Esophagus muscularis mucosa (tissue), 4 donors: ENCODE measurements at regions not wholly inside any gene's neighbourhood (a gene's known extent, or its start where the extent isn't known, plus 50 kb on each side); places are given as distances from the start of the nearest gene placed in this dataset.

Experiments
- DNase-seq: peaks from one replicate; pipeline ENCODE4 v3.0.0-alpha.2; 2017; ENCODE audit errors: extremely low spot score
- H3K27ac ChIP-seq, 4 donors: fragments of 200-600 bp; sonication (generic); replicated peaks in 1 of 4; 1 replicate in 3 of 4; 2 replicates in 1 of 4; pipeline ENCODE4 v1.5.1; 2016 to 2019; ENCODE audit warnings: mild to moderate bottlenecking in 1 of 4
- H3K27me3 ChIP-seq, 4 donors: fragments of 200-600 bp; sonication (generic); one replicate each; pipeline versions ENCODE4 v1.5.1 to v1.6.0; 2016 to 2019
- H3K36me3 ChIP-seq, 4 donors: fragments of 200-600 bp; sonication (generic); one replicate each; pipeline ENCODE4 v1.5.1; 2016 to 2019
- H3K4me1 ChIP-seq, 4 donors: fragments of 200-600 bp; sonication (generic); one replicate each; pipeline ENCODE4 v1.5.1; 2016 to 2019
- H3K4me3 ChIP-seq, 4 donors: fragments of 200-600 bp; sonication (generic); 1 replicate in 2 of 4; 2 replicates in 2 of 4; pipeline ENCODE4 v1.5.1; 2016 to 2019; ENCODE audit warnings: mild to moderate bottlenecking in 4 of 4, moderate library complexity in 1 of 4
- H3K9me3 ChIP-seq, 4 donors: fragments of 200-600 bp; sonication (generic); 1 replicate in 3 of 4; 2 replicates in 1 of 4; pipeline ENCODE4 v1.5.1; 2016 to 2019
- CTCF ChIP-seq, 3 experiments: fragments of 200-600 bp in 2 of 3; fragments of 450-650 bp in 1 of 3; sonication (generic) in 2 of 3; IDR thresholded peaks; one replicate each; pipeline ENCODE4 v1.5.1; 2017 to 2019; ENCODE audit warnings: antibody characterized with exemption in 3 of 3, mild to moderate bottlenecking in 2 of 3, moderate library complexity in 1 of 3
- EP300 ChIP-seq: sonication (generic); formaldehyde crosslinking; IDR thresholded peaks from one replicate; pipeline ENCODE4 v1.6.1; 2017; ENCODE audit warnings: antibody characterized with exemption
- POLR2A ChIP-seq: fragments of 450-650 bp; IDR thresholded peaks from one replicate; pipeline ENCODE4 v1.6.1; 2017; ENCODE audit warnings: antibody characterized with exemption, moderate library complexity, mild to moderate bottlenecking, low read depth
- POLR2AphosphoS5 ChIP-seq, 2 donors: sonication (generic); formaldehyde crosslinking; IDR thresholded peaks; one replicate each; pipeline ENCODE4 v1.6.1; 2017; ENCODE audit warnings: antibody characterized with exemption in 2 of 2
- WGBS: methylation state at CpG from one replicate; pipeline ENCODE4 v1.1.5; 2018; 5-methylcytosine and 5-hydroxymethylcytosine counted together
- intact Hi-C: fragments of 100-400 bp; cut with DNase I; formaldehyde crosslinking; loops from one replicate; pipeline ENCODE4 v1.15.1; 2023

GRCh38 chr22:48584170-48584569 lies 1243.5 kb downstream of the BRD1 start:
- peaks cover 0 to 78% (median 3%) of the 10 kb centered on the region in 4 donors for H3K27me3 ChIP-seq
- no peak overlapping the region for H3K27ac ChIP-seq
- TF ChIP-seq CTCF (IDR thresholded peaks at IDR 0.05) (no peak), POLR2AphosphoS5 (IDR thresholded peaks at IDR 0.05) (no peak), EP300 (no peak), POLR2A (no peak)
- no peak overlapping the region for H3K4me3 ChIP-seq
- WGBS = 94% methylated on average over 3 of the region's 3 CpGs
- H3K4me1 ChIP-seq = peaks cover 0 to 9% (median 0%) of the 10 kb centered on the region in 4 donors
- no peaks in the 10 kb centered on the region for H3K9me3 ChIP-seq
- H3K36me3 ChIP-seq = no peaks in the 10 kb centered on the region
- intact Hi-C loops = no loop called here
- no peak for DNase-seq

GRCh38 chr22:48581796-48582469 lies 1245.7 kb downstream of the BRD1 start:
- H3K9me3 ChIP-seq = no peaks in the 10 kb centered on the region
- no peak overlapping the region for H3K4me3 ChIP-seq
- WGBS = 82% methylated on average over 18 of the region's 20 CpGs
- no peak for DNase-seq
- no peaks in the 10 kb centered on the region for H3K36me3 ChIP-seq
- intact Hi-C loops = no loop called here
- no peak overlapping the region for H3K27ac ChIP-seq
- TF ChIP-seq POLR2AphosphoS5 (IDR thresholded peaks at IDR 0.05) (no peak), POLR2A (no peak), EP300 (no peak), CTCF (IDR thresholded peaks at IDR 0.05) (no peak)
- H3K27me3 ChIP-seq = peaks cover 0 to 78% (median 5%) of the 10 kb centered on the region in 4 donors
- peaks cover 0 to 13% (median 3%) of the 10 kb centered on the region in 4 donors for H3K4me1 ChIP-seq

GRCh38 chr22:48581205-48581766 lies 1246.4 kb downstream of the BRD1 start:
- H3K4me1 ChIP-seq = peaks cover 0 to 17% (median 9%) of the 10 kb centered on the region in 4 donors
- WGBS = 59% methylated on average over 15 of the region's 23 CpGs
- H3K4me3 ChIP-seq = no peak overlapping the region
- DNase-seq = no peak
- no peaks in the 10 kb centered on the region for H3K9me3 ChIP-seq
- TF ChIP-seq POLR2AphosphoS5 (IDR thresholded peaks at IDR 0.05) (no peak), POLR2A (no peak), EP300 (no peak), CTCF (IDR thresholded peaks at IDR 0.05) (no peak)
- no peaks in the 10 kb centered on the region for H3K36me3 ChIP-seq
- no peak overlapping the region for H3K27ac ChIP-seq
- peaks cover 0 to 78% (median 5%) of the 10 kb centered on the region in 4 donors for H3K27me3 ChIP-seq
- intact Hi-C loops = no loop called here

DNA sequence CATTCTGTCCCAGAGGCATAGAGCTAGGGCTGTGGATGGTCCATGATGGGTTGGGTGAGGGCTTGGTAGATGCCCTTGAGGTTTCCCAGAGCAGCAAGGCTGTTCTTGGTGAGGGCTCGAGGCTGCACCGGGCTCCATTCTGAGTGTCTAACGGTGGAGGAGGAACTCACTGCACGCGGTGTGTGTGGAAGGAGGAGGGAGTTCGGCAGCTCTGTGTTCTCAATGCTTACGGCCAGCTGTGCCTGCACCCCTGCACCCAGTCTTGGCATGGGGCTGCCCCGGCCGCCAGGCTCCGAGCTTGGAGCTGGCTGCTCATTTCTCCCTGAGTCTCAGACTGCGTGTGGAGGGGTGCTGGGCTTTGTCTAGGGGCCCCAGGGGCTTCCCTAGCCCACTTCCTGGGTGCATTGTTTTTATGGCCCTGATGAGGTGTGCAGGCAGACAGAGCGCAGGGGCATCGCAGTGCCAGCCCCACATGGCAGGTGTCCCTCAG lies 1247.1 kb downstream of the BRD1 start:
- WGBS = 85% methylated on average over 10 of the region's 13 CpGs
- Histone ChIP-seq H3K9me3 (no peaks in the 10 kb centered on the region), H3K27me3 (peaks cover 0 to 74% (median 5%) of the 10 kb centered on the region in 4 donors), H3K27ac (no peak overlapping the region), H3K36me3 (no peaks in the 10 kb centered on the region), H3K4me1 (peaks cover 0 to 20% (median 12%) of the 10 kb centered on the region in 4 donors), H3K4me3 (no peak overlapping the region)
- intact Hi-C loops = no loop called here
- TF ChIP-seq POLR2AphosphoS5 (IDR thresholded peaks at IDR 0.05) = no peak
- TF ChIP-seq EP300 = no peak
- no peak for TF ChIP-seq CTCF (IDR thresholded peaks at IDR 0.05)
- no peak for TF ChIP-seq POLR2A
- DNase-seq = no peak
